Neural progenitor cell (in vitro differentiated cells): ENCODE measurements at regions not wholly inside any gene's neighbourhood (a gene's known extent, or its start where the extent isn't known, plus 50 kb on each side); places are given as distances from the start of the nearest gene placed in this dataset.

ENCODE experiments used
- DNase-seq: peaks from one replicate; pipeline ENCODE4 v3.0.0-alpha.2; 2016; ENCODE audit warnings: low spot score
- H2AFZ ChIP-seq: fragments of 200-600 bp; sonication (generic); replicated peaks from 2 replicates; pipeline ENCODE4 v1.6.1; 2016; ENCODE audit warnings: antibody characterized with exemption
- H3F3A ChIP-seq: fragments of 200-600 bp; sonication (generic); 2 replicates; pipeline ENCODE4 v1.6.1; 2016; ENCODE audit warnings: antibody characterized with exemption, low read depth
- H3K27ac ChIP-seq: fragments of 200-600 bp; sonication (generic); 2 replicates; pipeline ENCODE4 v1.5.1; 2016; ENCODE audit warnings: mild to moderate bottlenecking
- H3K27me3 ChIP-seq: fragments of 200-600 bp; sonication (generic); 2 replicates; pipeline ENCODE4 v1.6.1; 2016; ENCODE audit warnings: mild to moderate bottlenecking, moderate library complexity
- H3K36me3 ChIP-seq: fragments of 200-600 bp; sonication (generic); 2 replicates; pipeline ENCODE4 v1.5.1; 2016
- H3K4me1 ChIP-seq: fragments of 200-600 bp; sonication (generic); 2 replicates; pipeline ENCODE4 v1.6.1; 2016; ENCODE audit warnings: mixed run types
- H3K4me2 ChIP-seq: fragments of 200-600 bp; sonication (generic); 2 replicates; pipeline ENCODE4 v1.6.1; 2016
- H3K4me3 ChIP-seq: fragments of 200-600 bp; sonication (generic); 2 replicates; pipeline ENCODE4 v1.5.1; 2016
- H3K79me2 ChIP-seq: fragments of 200-600 bp; sonication (generic); 2 replicates; pipeline ENCODE4 v1.6.1; 2016; ENCODE audit warnings: low read depth
- H3K9ac ChIP-seq: fragments of 200-600 bp; sonication (generic); 2 replicates; pipeline ENCODE4 v1.6.1; 2016
- H3K9me3 ChIP-seq: fragments of 200-600 bp; sonication (generic); 2 replicates; pipeline ENCODE4 v1.5.1; 2016; ENCODE audit warnings: low read depth
- H4K20me1 ChIP-seq: fragments of 200-600 bp; sonication (generic); 2 replicates; pipeline ENCODE4 v1.6.1; 2016; ENCODE audit warnings: low read depth
- H3K27ac Mint-ChIP-seq: 3 replicates; pipeline ENCODE4 v1.8.0; 2021; ENCODE audit warnings: mixed read lengths
- H3K27me3 Mint-ChIP-seq: 2 replicates; pipeline ENCODE4 v1.8.0; 2022; ENCODE audit warnings: low read depth, mild to moderate bottlenecking, inconsistent platforms, moderate library complexity, mixed read lengths; ENCODE audit not compliant: insufficient read depth
- H3K36me3 Mint-ChIP-seq: 3 replicates; pipeline ENCODE4 v1.8.0; 2021; ENCODE audit warnings: mixed read lengths
- H3K4me1 Mint-ChIP-seq: 3 replicates; pipeline ENCODE4 v1.8.0; 2021; ENCODE audit warnings: mixed read lengths
- H3K4me3 Mint-ChIP-seq: 3 replicates; pipeline ENCODE4 v1.8.0; 2021; ENCODE audit warnings: mild to moderate bottlenecking, moderate library complexity, mixed read lengths
- H3K9me3 Mint-ChIP-seq: 3 replicates; pipeline ENCODE4 v1.8.0; 2020; ENCODE audit warnings: mixed read lengths
- CTCF ChIP-seq: fragments of 200-600 bp; sonication (generic); IDR thresholded peaks from 2 replicates; pipeline ENCODE4 v1.5.1; 2017; ENCODE audit warnings: antibody characterized with exemption, mild to moderate bottlenecking
- EZH2 ChIP-seq: fragments of 200-600 bp; sonication (generic); IDR thresholded peaks from 2 replicates; pipeline ENCODE4 v1.6.1; 2017; ENCODE audit warnings: antibody characterized with exemption, mild to moderate bottlenecking, moderate library complexity
- EZH2phosphoT487 ChIP-seq: fragments of 200-600 bp; sonication (generic); IDR thresholded peaks from 2 replicates; pipeline ENCODE4 v1.6.1; 2017; ENCODE audit warnings: antibody characterized with exemption

GRCh38 chr20:1809131-1809572, 86.1 kb upstream of the SIRPA start:
- peaks cover 3% of the 10 kb centered on the region for H3K27me3 Mint-ChIP-seq
- no peaks in the 10 kb centered on the region for H3K36me3 Mint-ChIP-seq
- peaks cover 37% of the 10 kb centered on the region for H3K4me1 Mint-ChIP-seq
- Histone ChIP-seq H4K20me1 (no peaks in the 10 kb centered on the region), H2AFZ (no peak overlapping the region), H3K27me3 (peaks cover 15% of the 10 kb centered on the region), H3F3A (peaks cover 5% of the 10 kb centered on the region), H3K4me2 (no peak overlapping the region), H3K36me3 (no peaks in the 10 kb centered on the region), H3K4me3 (no peak overlapping the region), H3K27ac (no peak overlapping the region), H3K4me1 (peaks cover 18% of the 10 kb centered on the region), H3K79me2 (no peaks in the 10 kb centered on the region), H3K9me3 (no peaks in the 10 kb centered on the region), H3K9ac (no peak overlapping the region)
- no peak for TF ChIP-seq CTCF
- no peak for TF ChIP-seq EZH2
- TF ChIP-seq EZH2phosphoT487 = no peak
- DNase-seq = no peak
- H3K9me3 Mint-ChIP-seq = no peaks in the 10 kb centered on the region
- no peak overlapping the region for H3K4me3 Mint-ChIP-seq
- H3K27ac Mint-ChIP-seq = no peak overlapping the region

GRCh38 chr20:1808101-1808500, 87.1 kb upstream of the SIRPA start:
- H3K4me3 ChIP-seq = no peak overlapping the region
- Mint-ChIP-seq H3K27ac (no peak overlapping the region), H3K36me3 (no peaks in the 10 kb centered on the region), H3K4me1 (peaks cover 36% of the 10 kb centered on the region), H3K27me3 (peaks cover 8% of the 10 kb centered on the region), H3K4me3 (no peak overlapping the region), H3K9me3 (no peaks in the 10 kb centered on the region)
- no peak overlapping the region for H3K9ac ChIP-seq
- H2AFZ ChIP-seq = no peak overlapping the region
- no peaks in the 10 kb centered on the region for H3K36me3 ChIP-seq
- no peak overlapping the region for H3K4me2 ChIP-seq
- H3K79me2 ChIP-seq = no peaks in the 10 kb centered on the region
- no peaks in the 10 kb centered on the region for H4K20me1 ChIP-seq
- H3K27me3 ChIP-seq = peaks cover 25% of the 10 kb centered on the region
- DNase-seq = no peak
- TF ChIP-seq EZH2 (no peak), CTCF (no peak), EZH2phosphoT487 (no peak)
- H3K9me3 ChIP-seq = no peaks in the 10 kb centered on the region
- H3F3A ChIP-seq = peaks cover 15% of the 10 kb centered on the region
- peaks cover 23% of the 10 kb centered on the region for H3K4me1 ChIP-seq
- H3K27ac ChIP-seq = no peak overlapping the region

- no peaks in the 10 kb centered on the region for H3K36me3 Mint-ChIP-seq
- peaks cover 30% of the 10 kb centered on the region for H3K27me3 ChIP-seq
These were observed 87.8 kb upstream of the SIRPA start for GRCh38 chr20:1807394-1807793.

More at GRCh38 chr20:1807394-1807793, 87.8 kb upstream of the SIRPA start:
- Histone ChIP-seq H3F3A (peaks cover 22% of the 10 kb centered on the region), H3K4me1 (peaks cover 23% of the 10 kb centered on the region), H3K4me2 (no peak overlapping the region), H2AFZ (no peak overlapping the region), H3K79me2 (no peaks in the 10 kb centered on the region), H4K20me1 (no peaks in the 10 kb centered on the region), H3K9ac (no peak overlapping the region), H3K36me3 (no peaks in the 10 kb centered on the region), H3K9me3 (no peaks in the 10 kb centered on the region), H3K27ac (no peak overlapping the region), H3K4me3 (no peak overlapping the region)
- H3K4me3 Mint-ChIP-seq = no peak overlapping the region
- DNase-seq = no peak
- H3K4me1 Mint-ChIP-seq = peaks cover 37% of the 10 kb centered on the region
- peaks cover 11% of the 10 kb centered on the region for H3K27me3 Mint-ChIP-seq
- H3K27ac Mint-ChIP-seq = no peak overlapping the region
- no peaks in the 10 kb centered on the region for H3K9me3 Mint-ChIP-seq
- TF ChIP-seq EZH2phosphoT487 = no peak
- no peak for TF ChIP-seq CTCF
- no peak for TF ChIP-seq EZH2
